NCI-H748 (cell line): ENCODE measurements at regions not wholly inside any gene's neighbourhood (a gene's known extent, or its start where the extent isn't known, plus 50 kb on each side); places are given as distances from the start of the nearest gene placed in this dataset.
"Not testable (repeated sequence)": the region's sequence is repeated elsewhere in the genome, so short reads cannot be mapped to it uniquely, and the experiment has no call there.

Experiments
- DNase-seq: peaks from one replicate; lab custom pipeline; 2025; ENCODE audit not compliant: unreplicated experiment; lab: John Stamatoyannopoulos, UW

GRCh38 chr4:163077680-163078079 is 89.0 kb downstream of the NAF1 start:
- no peak for DNase-seq

GRCh38 chr4:163072222-163072621 is 94.5 kb downstream of the NAF1 start:
- no peak for DNase-seq

GRCh38 chr4:163071308-163071707 is 95.4 kb downstream of the NAF1 start:
- DNase-seq: no peak

GRCh38 chr4:163070023-163070422 is 96.7 kb downstream of the NAF1 start:
- DNase-seq: no peak

GRCh38 chr4:163063891-163064290 is 102.8 kb downstream of the NAF1 start:
- no peak for DNase-seq

- peak; percentile 30 for DNase-seq
These were observed 118.2 kb downstream of the NAF1 start for GRCh38 chr4:163048447-163048846.

DNA sequence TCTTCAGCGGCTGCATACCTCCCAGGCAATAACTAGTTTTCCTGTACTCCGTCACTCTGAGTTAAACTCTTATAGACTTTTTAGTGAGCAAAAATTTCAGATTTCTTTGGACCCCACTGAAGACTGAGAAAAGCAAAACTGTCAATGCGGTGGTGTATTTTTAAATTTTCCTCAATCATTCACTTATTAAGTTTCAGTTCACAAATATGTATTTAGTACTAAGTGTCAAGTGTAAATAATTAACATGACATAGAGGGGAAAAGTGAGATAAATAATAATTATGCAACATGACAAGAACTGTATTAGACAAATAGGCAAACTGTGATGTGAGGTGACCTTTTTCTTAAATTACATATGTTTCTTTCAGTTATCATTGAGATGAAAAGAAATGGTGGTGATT is 124.4 kb downstream of the NAF1 start:
- DNase-seq: no peak

DNA sequence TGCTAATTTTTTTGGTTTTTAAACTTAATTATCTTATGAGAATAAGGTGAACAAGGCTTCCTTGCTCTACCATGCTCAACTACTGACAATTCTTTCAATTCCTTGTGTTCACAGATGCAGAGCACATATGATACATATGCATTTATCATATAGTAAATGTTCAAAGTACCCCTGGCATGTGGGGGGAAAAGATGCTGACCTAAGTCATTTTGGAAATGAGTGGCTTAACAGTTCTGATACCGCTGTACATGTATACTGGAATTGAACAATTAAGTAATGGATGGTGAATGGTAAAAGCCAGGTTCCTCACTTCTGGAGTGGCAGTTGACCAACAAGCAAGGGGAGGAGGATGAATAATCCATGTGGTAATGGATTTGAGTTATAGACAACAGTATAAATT is 149.6 kb downstream of the NAF1 start:
- DNase-seq: no peak

DNA sequence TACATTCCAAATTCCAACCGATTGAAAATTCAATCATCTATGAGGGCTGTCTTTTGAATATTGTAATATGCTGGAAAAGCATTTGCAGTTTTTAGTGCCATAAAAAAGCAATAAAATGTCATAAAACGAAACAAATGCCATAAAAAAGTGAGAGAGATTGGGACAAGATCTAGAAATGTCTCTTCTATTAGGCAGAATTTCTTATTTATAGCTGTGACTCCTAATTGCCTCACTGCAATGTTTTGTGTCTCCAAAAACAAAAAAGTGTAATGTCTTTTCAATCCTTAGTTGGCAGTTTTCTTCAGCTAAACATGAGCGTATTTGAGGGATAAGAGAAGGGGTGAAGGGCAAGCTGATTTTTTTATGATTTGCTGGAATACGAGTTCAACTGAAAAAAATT is 153.9 kb downstream of the NAF1 start:
- no peak for DNase-seq

DNA sequence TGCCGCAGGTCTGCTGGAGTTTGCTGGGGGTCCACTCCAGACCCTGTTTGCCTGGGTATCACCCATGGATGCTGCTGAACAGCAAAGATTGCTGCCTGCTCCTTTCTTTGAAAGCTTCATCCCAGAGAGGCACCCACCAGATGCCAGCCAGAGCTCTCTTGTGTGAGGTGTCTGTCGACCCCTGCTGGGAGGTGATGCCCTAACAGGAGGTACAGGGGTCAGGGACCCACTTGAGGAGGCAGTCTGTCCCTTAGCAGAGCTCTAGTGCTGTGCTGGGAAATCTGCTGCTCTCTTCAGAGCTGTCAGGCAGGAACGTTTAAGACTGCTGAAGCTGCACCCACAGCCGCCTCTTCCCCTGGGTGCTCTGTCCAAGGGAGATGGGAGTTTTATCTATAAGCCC is 162.7 kb downstream of the NAF1 start:
- DNase-seq: no peak

DNA sequence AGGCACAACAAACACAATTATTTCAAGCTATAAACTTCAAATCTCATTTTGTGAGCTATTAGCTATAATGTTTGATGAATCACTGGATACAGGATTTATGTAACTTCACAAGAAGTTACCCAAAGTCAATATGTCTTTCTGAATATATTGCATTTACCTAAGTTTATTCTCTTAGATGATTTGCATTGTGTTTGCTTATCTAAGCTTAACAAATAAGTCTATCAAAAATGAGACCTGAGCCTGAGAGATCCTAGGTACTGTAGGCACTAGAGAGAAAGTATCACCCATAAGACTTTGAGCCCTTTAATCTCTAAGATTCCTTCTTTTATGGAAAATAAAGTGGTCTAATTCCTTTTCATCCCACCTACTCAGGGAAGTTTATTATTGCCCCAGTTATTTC is 178.2 kb downstream of the NAF1 start:
- DNase-seq: no peak

DNA sequence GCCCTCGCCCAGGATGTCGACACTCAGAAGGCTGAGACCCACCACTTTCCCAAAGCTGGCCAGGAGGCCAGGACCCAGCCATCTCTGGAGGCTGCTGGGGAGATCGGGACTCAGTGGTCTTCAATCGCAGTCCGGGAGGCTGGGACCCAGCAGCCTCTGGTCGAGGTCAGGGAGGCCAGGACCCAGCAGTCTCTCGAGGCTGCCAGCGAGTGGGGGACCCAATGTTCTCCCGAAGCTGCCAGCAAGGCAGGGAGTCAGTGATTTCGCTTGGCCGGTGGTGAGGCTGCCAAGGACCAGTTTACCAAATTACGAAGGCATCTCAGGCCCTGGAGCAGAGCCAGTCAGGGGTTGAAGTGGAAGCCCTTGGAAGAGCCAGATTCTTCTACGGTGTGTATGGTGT is 181.6 kb downstream of the NAF1 start:
- DNase-seq: no peak

- DNase-seq: no peak
These were observed 182.1 kb downstream of the NAF1 start for GRCh38 chr4:162984621-162985020.

GRCh38 chr4:162981823-162982222 is 184.9 kb downstream of the NAF1 start:
- no peak for DNase-seq

GRCh38 chr4:162978398-162978797 is 188.3 kb downstream of the NAF1 start:
- no peak for DNase-seq

DNA sequence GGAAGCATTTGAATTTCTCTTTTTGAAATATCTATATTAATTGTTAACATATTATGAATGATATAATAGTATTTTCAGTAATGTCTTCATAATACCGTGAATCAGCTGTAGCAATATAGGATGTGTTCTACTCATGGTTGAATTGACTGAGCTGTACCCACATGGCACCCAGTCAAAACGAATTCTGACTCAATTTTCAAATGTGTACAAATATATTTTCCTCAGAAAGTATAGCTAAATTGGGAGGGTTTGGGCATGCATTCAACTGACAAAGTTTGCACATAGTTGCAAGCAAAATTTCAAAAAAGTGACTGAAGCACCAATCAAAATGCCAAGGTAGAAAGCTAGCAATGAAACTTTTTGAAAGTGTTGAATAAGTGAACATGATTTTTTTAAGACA is 188.9 kb downstream of the NAF1 start:
- DNase-seq: no peak

DNA sequence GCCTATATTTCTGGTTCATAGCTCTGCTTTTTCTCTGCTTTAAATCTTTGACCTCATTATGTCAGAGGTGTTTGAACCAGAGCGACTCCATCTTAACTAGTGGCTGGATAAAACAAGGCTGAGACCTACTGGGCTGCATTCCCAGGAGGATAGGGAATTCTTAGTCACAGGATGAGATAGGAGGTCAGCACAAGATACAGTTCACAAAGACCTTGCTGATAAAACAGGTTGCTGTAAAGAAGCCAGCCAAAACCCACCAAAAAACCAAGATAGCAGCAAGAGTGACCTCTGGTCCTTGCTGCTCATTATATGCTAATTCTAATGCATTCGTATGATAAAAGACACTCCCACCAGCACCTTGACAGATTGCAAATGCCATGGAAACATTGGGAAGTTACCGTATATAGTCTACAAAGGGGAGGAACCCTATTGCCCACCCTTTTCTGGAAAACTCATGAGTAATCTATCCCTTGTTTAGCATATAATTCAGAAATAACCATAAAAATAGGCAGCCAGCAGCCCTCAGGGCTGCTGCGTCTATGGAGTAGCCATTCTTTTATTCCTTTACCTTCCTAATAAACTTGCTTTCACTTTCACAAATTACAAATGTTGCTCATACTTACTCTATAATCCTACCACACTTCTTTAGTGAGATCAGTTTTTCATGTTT is 193.9 kb downstream of the NAF1 start:
- no peak for DNase-seq

DNA sequence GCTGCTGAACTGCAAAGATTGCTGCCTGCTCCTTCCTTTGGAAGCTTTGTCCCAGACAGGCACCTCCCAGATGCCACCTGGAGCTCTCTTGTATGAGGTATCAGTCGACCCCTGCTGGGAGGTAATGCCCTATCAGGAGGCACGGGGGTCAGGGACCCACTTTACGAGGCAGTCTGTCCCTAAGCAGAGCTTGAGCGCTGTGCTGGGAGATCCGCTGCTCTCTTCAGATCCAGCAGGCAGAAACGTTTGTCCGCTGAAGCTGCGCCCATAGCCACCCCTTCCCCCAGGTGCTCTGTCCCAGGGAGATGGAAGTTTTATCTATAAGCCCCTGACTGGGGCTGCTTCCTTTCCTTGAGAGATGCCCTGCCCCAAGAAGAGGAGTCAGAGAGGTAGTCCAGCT is 197.5 kb downstream of the NAF1 start:
- DNase-seq: no peak

- not testable (repeated sequence) for DNase-seq
These were observed 200.7 kb downstream of the NAF1 start for GRCh38 chr4:162965978-162966377.

DNA sequence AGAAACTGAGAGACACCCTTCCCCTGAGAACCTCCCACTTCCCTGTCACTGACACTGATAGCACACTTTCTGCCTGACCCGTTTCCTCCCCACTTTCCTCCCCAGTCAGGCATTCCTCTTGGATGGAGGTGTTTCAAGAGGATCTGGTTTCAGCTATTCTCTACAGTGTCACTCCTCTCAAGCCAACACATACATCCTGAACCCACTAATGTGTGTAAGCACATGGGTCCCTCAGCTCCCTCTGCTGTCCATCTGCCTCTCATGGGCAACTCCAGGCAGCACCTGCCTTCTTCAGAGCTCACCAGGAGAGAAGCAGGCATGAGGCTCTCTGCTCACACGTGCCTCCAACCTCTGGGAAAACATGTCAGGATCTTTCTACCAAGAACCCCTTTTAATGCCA is 207.6 kb downstream of the NAF1 start:
- DNase-seq: no peak

DNA sequence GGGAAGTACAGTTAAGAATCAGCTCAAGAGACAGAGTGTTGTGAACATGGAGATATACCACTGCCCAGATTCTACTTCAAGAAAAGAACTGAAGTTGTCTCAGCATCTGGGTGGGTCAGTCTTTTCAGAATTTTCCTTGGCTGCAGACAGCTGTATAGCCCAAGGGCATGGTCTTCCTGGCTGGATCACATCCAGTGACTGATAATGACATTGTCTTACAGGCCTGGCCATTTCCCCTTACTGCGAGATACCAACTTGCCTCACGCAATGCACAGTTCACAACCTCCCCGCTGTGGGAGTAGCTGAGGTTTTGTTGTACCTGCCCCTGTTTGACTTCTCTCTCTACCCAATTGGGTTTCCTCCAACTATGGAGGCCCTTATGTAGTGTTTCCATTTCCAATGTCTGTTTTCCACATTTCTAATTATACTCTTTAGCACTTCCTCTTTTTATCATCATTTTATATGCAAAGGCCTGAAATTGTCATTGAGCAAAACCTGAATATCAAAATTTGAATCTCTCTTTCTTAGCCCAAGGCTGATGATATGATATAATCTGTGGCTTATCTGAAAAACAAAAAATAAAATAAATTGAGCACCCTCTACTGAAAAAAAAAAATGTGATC is 209.1 kb downstream of the NAF1 start:
- no peak for DNase-seq

DNA sequence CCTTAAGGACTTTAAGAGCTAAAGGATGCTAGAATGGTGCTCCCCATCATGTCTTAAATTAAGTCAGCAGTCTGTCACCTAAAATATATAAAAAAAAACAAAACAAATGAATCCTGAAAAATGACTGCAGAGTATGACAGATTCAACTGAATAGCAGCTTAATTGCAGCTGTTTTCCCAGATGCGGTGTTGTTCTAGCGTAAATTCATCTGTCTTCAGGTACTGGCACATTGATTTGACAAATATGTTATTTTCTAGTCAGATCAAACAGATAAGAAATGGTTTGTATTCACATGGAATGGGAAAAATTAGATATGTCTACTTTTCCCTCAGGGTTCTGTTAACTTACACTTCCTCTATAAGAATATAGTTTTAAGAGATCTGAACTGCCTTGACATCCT is 211.7 kb downstream of the NAF1 start:
- DNase-seq: no peak

GRCh38 chr4:162952232-162952631 is 214.5 kb downstream of the NAF1 start:
- DNase-seq: no peak
